Esophagus (tissue), 2 donors: ENCODE measurements at regions not wholly inside any gene's neighbourhood (a gene's known extent, or its start where the extent isn't known, plus 50 kb on each side); places are given as distances from the start of the nearest gene placed in this dataset.

Experiments
- H3K27ac ChIP-seq, 2 donors: one replicate each; pipeline ENCODE4 v1.5.1; 2013; ENCODE audit warnings: low read depth in 2 of 2, mild to moderate bottlenecking in 2 of 2, inconsistent platforms in 1 of 2, low read length in 1 of 2, moderate library complexity in 1 of 2
- H3K27me3 ChIP-seq, 2 donors: one replicate each; pipeline ENCODE4 v1.6.1; 2013; ENCODE audit warnings: low read length in 2 of 2, control low read depth in 1 of 2, mild to moderate bottlenecking in 1 of 2; ENCODE audit not compliant: insufficient read depth in 2 of 2, control insufficient read depth in 1 of 2
- H3K36me3 ChIP-seq, 2 donors: one replicate each; pipeline ENCODE4 v1.6.1; 2013; ENCODE audit warnings: low read length in 1 of 2; ENCODE audit not compliant: control insufficient read depth in 2 of 2, insufficient read depth in 2 of 2
- H3K4me1 ChIP-seq, 2 donors: one replicate each; pipeline ENCODE4 v1.6.1; 2013; ENCODE audit warnings: low read length in 1 of 2; ENCODE audit not compliant: control insufficient read depth in 2 of 2, insufficient read depth in 2 of 2
- H3K4me3 ChIP-seq, 2 donors: one replicate each; pipeline ENCODE4 v1.5.1; 2013; ENCODE audit warnings: low read length in 2 of 2, mild to moderate bottlenecking in 2 of 2, low read depth in 1 of 2, moderate library complexity in 1 of 2
- H3K9me3 ChIP-seq, 2 donors: one replicate each; pipeline ENCODE4 v1.6.1; 2013; ENCODE audit warnings: mild to moderate bottlenecking in 2 of 2, low read depth in 1 of 2, low read length in 1 of 2, moderate library complexity in 1 of 2; ENCODE audit not compliant: control insufficient read depth in 2 of 2, insufficient read depth in 1 of 2
- WGBS, 2 donors: extraction: QIAGEN DNeasy Blood & Tissue Kit; methylation state at CpG; one replicate each; pipeline ENCODE4 v1.1.7; 2013; 5-methylcytosine and 5-hydroxymethylcytosine counted together
- donor health status: healthy with polysubstance abuse.
- donor health status: Bipolar disorder and iron deficiency.

DNA sequence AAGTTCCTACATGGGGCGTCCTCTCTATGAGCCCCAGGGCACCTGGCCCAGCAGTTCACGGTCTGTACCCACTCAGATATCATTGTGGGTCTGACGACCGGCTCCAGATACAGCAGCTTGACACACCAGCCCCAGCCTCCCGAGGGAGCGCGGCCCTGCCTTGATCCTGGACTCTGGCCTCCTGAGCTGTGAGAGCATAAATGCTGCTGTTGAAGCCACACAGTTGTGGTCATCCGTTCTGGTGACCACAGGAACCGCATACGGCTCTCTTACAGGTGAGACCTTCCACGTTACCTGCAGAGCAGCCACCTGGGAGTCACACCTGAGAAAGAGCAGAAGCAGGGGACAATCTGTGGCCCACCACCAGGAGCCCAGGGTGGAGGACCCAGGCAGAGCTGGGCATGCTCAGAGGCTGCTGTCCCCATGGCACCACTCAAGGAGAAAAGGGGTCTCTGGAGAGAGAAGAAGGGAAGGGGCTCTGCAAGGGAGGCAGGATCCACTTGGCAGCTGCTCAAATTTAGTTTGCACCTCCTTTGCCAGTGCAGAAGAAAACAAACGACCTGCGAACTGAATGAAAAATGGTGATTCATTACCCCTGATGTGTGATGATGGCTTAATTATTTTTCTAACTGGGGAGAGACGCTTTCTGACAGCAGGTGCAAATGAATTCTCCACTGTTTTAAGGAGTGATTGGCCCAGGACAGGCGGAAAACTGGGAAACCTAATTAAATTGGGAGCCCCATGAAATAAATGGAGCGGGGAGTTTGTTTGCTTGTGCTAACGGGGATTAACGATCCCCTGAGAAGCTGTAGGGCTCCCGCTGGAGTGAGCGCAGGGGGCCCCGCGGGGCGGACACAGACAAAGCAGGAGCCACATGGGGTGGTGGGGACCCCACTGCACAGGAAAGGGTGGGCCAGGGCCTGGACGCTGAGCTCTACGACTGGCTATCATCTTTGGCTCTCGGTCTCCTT, 208.9 kb downstream of the RBFOX3 start:
- H3K4me3 ChIP-seq: no peak overlapping the region
- peaks cover 0 to 2% of the 10 kb centered on the region in 2 donors for H3K9me3 ChIP-seq
- no peaks in the 10 kb centered on the region for H3K36me3 ChIP-seq
- WGBS, 2 donors: 35 to 36% methylated on average over 26 of the region's 26 CpGs
- H3K27me3 ChIP-seq: no peaks in the 10 kb centered on the region
- H3K4me1 ChIP-seq: peaks cover 0 to 3% of the 10 kb centered on the region in 2 donors
- no peak overlapping the region for H3K27ac ChIP-seq

GRCh38 chr17:79400989-79401703, 209.7 kb downstream of the RBFOX3 start:
- Histone ChIP-seq H3K27me3 (no peaks in the 10 kb centered on the region), H3K36me3 (no peaks in the 10 kb centered on the region), H3K9me3 (no peaks in the 10 kb centered on the region), H3K27ac (no peak overlapping the region), H3K4me3 (peak overlapping the region in 1 of 2 donors; percentile 24), H3K4me1 (peaks cover 0 to 3% of the 10 kb centered on the region in 2 donors)
- 10% methylated on average over 33 of the region's 33 CpGs for WGBS, 2 donors

DNA sequence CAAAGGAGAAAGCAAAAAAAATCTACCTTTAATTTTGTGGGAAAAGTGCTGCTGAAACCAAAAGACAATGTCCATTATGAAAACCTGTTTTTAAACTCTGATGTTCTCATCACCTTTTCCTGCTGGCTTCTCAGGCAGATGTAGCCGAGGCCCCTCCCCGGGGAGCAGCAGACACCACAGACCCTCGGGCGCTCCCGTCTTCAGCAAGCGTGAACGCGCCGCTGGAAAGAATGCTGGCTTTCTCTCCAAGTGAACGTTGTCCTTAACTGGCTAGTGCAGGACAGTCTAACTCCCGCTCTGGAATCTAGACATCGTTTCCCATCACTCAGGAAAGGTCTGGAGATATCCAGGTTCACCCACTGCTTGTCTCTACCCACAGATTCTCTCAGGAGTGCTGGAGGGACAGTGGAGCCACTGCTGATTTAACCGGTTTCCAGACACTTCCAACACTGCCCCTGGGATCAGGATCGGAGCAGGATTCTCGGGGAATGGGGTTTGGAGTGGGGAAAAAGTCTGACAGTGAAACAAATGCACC, 211.2 kb downstream of the RBFOX3 start:
- no peaks in the 10 kb centered on the region for H3K9me3 ChIP-seq
- 37% methylated on average over 15 of the region's 15 CpGs for WGBS, 2 donors
- H3K4me3 ChIP-seq: no peak overlapping the region
- H3K36me3 ChIP-seq: no peaks in the 10 kb centered on the region
- H3K4me1 ChIP-seq: peaks cover 0 to 3% of the 10 kb centered on the region in 2 donors
- H3K27ac ChIP-seq: no peak overlapping the region
- H3K27me3 ChIP-seq: no peaks in the 10 kb centered on the region

DNA sequence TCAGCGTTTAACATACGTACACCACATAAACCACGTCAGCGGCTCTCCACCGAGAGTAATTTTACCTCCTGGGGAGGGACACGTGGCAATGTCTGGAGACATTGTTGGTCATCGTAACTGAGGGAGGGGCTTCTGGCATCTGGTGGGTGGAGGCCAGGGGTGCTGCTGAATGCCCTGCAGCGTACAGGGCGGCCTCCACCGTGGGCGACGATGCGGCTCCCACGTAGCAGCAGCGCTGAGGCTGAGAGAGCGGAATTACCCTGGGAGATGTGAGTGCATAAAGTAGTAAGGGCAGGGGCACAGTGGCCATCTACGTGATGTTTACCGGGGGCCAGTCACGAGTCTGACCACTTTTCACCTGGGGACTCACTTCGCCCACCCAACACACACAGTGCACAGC, 212.4 kb downstream of the RBFOX3 start:
- WGBS, 2 donors: 85 to 86% methylated on average over 20 of the region's 20 CpGs
- no peaks in the 10 kb centered on the region for H3K36me3 ChIP-seq
- H3K4me1 ChIP-seq: peaks cover 0 to 3% of the 10 kb centered on the region in 2 donors
- H3K9me3 ChIP-seq: peaks cover 0 to 2% of the 10 kb centered on the region in 2 donors
- no peak overlapping the region for H3K27ac ChIP-seq
- H3K4me3 ChIP-seq: no peak overlapping the region
- H3K27me3 ChIP-seq: no peaks in the 10 kb centered on the region

GRCh38 chr17:79396696-79397095, 214.2 kb downstream of the RBFOX3 start:
- WGBS, 2 donors: 73 to 75% methylated on average over 13 of the region's 13 CpGs
- Histone ChIP-seq H3K4me1 (peaks cover 0 to 3% of the 10 kb centered on the region in 2 donors), H3K4me3 (no peak overlapping the region), H3K36me3 (no peaks in the 10 kb centered on the region), H3K27me3 (no peaks in the 10 kb centered on the region), H3K27ac (no peak overlapping the region), H3K9me3 (peaks cover 0 to 2% of the 10 kb centered on the region in 2 donors)

DNA sequence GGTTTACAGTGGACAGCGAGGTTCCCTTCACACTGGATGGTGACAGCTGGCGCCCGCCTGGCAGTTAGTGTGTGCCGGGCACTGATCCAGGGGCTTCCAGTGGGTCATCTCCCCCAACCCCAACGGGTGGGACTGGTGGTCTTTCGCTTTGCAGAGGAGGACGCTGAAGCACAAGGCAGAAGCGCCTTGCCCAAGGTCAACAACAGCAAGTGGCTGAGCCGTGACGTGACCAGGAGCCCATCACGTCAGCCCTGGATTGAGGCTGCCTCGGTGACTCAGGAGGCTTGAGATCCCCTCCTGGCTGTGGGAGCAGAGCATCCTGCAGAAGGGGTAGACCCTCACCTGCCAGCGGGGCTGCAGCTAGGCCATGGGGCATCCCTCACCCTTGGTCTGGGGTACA, 215.3 kb downstream of the RBFOX3 start:
- H3K4me1 ChIP-seq: no peaks in the 10 kb centered on the region
- 72% methylated on average over 13 of the region's 13 CpGs for WGBS, 2 donors
- H3K36me3 ChIP-seq: no peaks in the 10 kb centered on the region
- no peak overlapping the region for H3K27ac ChIP-seq
- no peak overlapping the region for H3K4me3 ChIP-seq
- peaks cover 0 to 2% of the 10 kb centered on the region in 2 donors for H3K9me3 ChIP-seq
- H3K27me3 ChIP-seq: peaks cover 0 to 2% of the 10 kb centered on the region in 2 donors

DNA sequence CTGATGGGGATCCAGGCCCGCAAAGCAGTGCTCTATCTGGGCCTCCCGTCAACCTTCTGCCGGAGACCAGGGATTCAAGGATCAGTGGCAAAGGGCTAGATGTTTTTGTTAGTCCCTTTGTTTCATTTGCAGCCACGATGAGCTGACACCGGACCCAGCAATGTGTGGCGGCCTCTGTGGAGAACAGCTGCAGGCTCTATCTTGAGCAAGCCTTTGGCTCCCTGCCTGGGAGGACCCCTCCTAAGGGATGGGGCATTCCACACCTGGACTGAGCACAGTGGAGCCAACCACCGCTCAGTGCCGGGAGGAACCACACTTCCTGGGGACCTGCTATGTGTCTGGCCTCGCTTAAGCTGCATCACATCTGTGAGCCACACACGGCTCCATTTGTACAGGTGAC, 215.8 kb downstream of the RBFOX3 start:
- Histone ChIP-seq H3K4me3 (no peak overlapping the region), H3K4me1 (no peaks in the 10 kb centered on the region), H3K36me3 (no peaks in the 10 kb centered on the region), H3K9me3 (peaks cover 0 to 2% of the 10 kb centered on the region in 2 donors), H3K27me3 (peaks cover 0 to 2% of the 10 kb centered on the region in 2 donors), H3K27ac (no peak overlapping the region)
- WGBS, 2 donors: 51 to 57% methylated on average over 10 of the region's 10 CpGs

- H3K27ac ChIP-seq: no peak overlapping the region
- H3K27me3 ChIP-seq: peaks cover 0 to 2% of the 10 kb centered on the region in 2 donors
- H3K4me3 ChIP-seq: no peak overlapping the region
- no peaks in the 10 kb centered on the region for H3K36me3 ChIP-seq
- no peaks in the 10 kb centered on the region for H3K4me1 ChIP-seq
- peaks cover 0 to 2% of the 10 kb centered on the region in 2 donors for H3K9me3 ChIP-seq
- 43 to 44% methylated on average over 31 of the region's 31 CpGs for WGBS, 2 donors
These were observed 217.3 kb downstream of the RBFOX3 start for GRCh38 chr17:79393358-79394052.

DNA sequence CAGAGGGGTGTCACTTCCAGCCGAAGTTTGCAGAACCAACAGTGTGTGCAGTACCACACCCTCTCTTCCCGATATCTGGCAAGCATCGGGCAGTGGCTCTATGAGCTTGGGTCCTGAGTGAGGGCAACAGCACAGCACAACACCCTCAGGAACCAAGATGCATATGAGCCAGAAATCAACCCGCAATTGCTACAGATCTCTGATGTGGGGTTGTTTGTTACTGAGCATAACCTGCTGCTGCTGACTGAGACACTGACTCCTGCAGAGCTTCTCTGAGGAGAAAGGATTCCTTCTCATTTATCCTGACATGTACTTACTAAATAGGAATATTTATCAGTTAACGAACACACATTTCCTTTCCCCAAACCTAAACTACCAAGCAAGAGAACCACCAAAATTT, 218.3 kb downstream of the RBFOX3 start:
- Histone ChIP-seq H3K27me3 (peaks cover 0 to 2% of the 10 kb centered on the region in 2 donors), H3K36me3 (no peaks in the 10 kb centered on the region), H3K4me1 (no peaks in the 10 kb centered on the region), H3K27ac (no peak overlapping the region), H3K4me3 (no peak overlapping the region), H3K9me3 (peaks cover 0 to 6% of the 10 kb centered on the region in 2 donors)
- 90 to 91% methylated on average over 5 of the region's 5 CpGs for WGBS, 2 donors
